GM23338 (cell line): ENCODE measurements at regions not wholly inside any gene's neighbourhood (a gene's known extent, or its start where the extent isn't known, plus 50 kb on each side); places are given as distances from the start of the nearest gene placed in this dataset.

Experiments used
- ATAC-seq: fragments of 200-7000 bp; cut with Tn5 transposase; 3 replicates; pipeline ENCODE4 v1.9.1; 2020
- DNase-seq: peaks from one replicate; pipeline ENCODE4 v3.0.0-alpha.2; 2015; ENCODE audit warnings: low spot score
- H2AFZ ChIP-seq: fragments of 200-600 bp; sonication (generic); 2 replicates; pipeline ENCODE4 v1.8.0; 2016; ENCODE audit warnings: antibody characterized with exemption, mild to moderate bottlenecking, moderate library complexity
- H3F3A ChIP-seq: fragments of 200-600 bp; sonication (generic); replicated peaks from 2 replicates; pipeline ENCODE4 v1.8.0; 2017; ENCODE audit warnings: antibody characterized with exemption, mixed run types, low read depth
- H3K27ac ChIP-seq: fragments of 200-600 bp; sonication (generic); 2 replicates; pipeline ENCODE4 v1.6.1; 2016; ENCODE audit warnings: low read depth
- H3K27me3 ChIP-seq: fragments of 200-600 bp; sonication (generic); 2 replicates; pipeline ENCODE4 v1.8.0; 2016; ENCODE audit warnings: mild to moderate bottlenecking, mixed run types, moderate library complexity; ENCODE audit not compliant: insufficient read depth
- H3K36me3 ChIP-seq: fragments of 200-600 bp; sonication (generic); 2 replicates; pipeline ENCODE4 v1.8.0; 2016; ENCODE audit warnings: mild to moderate bottlenecking; ENCODE audit not compliant: insufficient read depth
- H3K4me1 ChIP-seq: fragments of 200-600 bp; sonication (generic); 2 replicates; pipeline ENCODE4 v1.8.0; 2016; ENCODE audit warnings: mild to moderate bottlenecking, moderate library complexity; ENCODE audit not compliant: insufficient read depth
- H3K4me2 ChIP-seq: fragments of 200-600 bp; sonication (generic); 2 replicates; pipeline ENCODE4 v1.7.1; 2017; ENCODE audit warnings: mixed run types
- H3K4me3 ChIP-seq: fragments of 200-600 bp; sonication (generic); 2 replicates; pipeline ENCODE4 v1.6.1; 2016; ENCODE audit warnings: mixed run types
- H3K79me2 ChIP-seq: fragments of 200-600 bp; sonication (generic); replicated peaks from 2 replicates; pipeline ENCODE4 v1.8.0; 2017; ENCODE audit warnings: mild to moderate bottlenecking; ENCODE audit not compliant: insufficient read depth
- H3K9me2 ChIP-seq: fragments of 200-600 bp; sonication (generic); 2 replicates; pipeline ENCODE4 v1.8.0; 2017; ENCODE audit not compliant: insufficient read depth
- H4K20me1 ChIP-seq: fragments of 200-600 bp; sonication (generic); replicated peaks from 2 replicates; pipeline ENCODE4 v1.8.0; 2017; ENCODE audit warnings: mild to moderate bottlenecking; ENCODE audit not compliant: insufficient read depth
- H3K27ac Mint-ChIP-seq: 2 replicates; pipeline ENCODE4 v1.8.0; 2020; ENCODE audit warnings: inconsistent platforms, mild to moderate bottlenecking, moderate library complexity, mixed read lengths
- H3K27me3 Mint-ChIP-seq: 3 replicates; pipeline ENCODE4 v1.8.0; 2022; ENCODE audit warnings: low read depth, mild to moderate bottlenecking, moderate library complexity, mixed read lengths, inconsistent platforms; ENCODE audit not compliant: insufficient read depth, poor library complexity
- H3K36me3 Mint-ChIP-seq: 3 replicates; pipeline ENCODE4 v1.8.0; 2021; ENCODE audit warnings: low read depth, mild to moderate bottlenecking, inconsistent platforms, moderate library complexity, mixed read lengths
- H3K4me1 Mint-ChIP-seq: 3 replicates; pipeline ENCODE4 v1.8.0; 2020; ENCODE audit warnings: mild to moderate bottlenecking, inconsistent platforms, mixed read lengths
- H3K4me3 Mint-ChIP-seq: 3 replicates; pipeline ENCODE4 v1.8.0; 2021; ENCODE audit warnings: moderate library complexity, mild to moderate bottlenecking, inconsistent platforms, mixed read lengths
- H3K9me3 Mint-ChIP-seq: 3 replicates; pipeline ENCODE4 v1.8.0; 2020; ENCODE audit warnings: moderate library complexity, mild to moderate bottlenecking, inconsistent platforms, mixed read lengths
- CREB1 ChIP-seq: fragments of 250-450 bp; sonication (Bioruptor Pico); IDR thresholded peaks from 2 replicates; pipeline ENCODE4 v1.5.0; 2020; ENCODE audit warnings: low read depth, mild to moderate bottlenecking, moderate library complexity
- EZH2 ChIP-seq: fragments of 200-600 bp; sonication (generic); IDR thresholded peaks from one replicate; pipeline ENCODE4 v1.8.0; 2017; ENCODE audit warnings: antibody characterized with exemption, mild to moderate bottlenecking, low read depth; ENCODE audit not compliant: unreplicated experiment
- EZH2phosphoT487 ChIP-seq: fragments of 200-600 bp; sonication (generic); IDR thresholded peaks from one replicate; pipeline ENCODE4 v1.8.1; 2018; ENCODE audit warnings: antibody characterized with exemption; ENCODE audit not compliant: unreplicated experiment
- NANOG ChIP-seq: IDR thresholded peaks from 2 replicates; pipeline ENCODE4 v1.6.1; 2016; ENCODE audit warnings: antibody characterized with exemption, borderline replicate concordance
- STAT1 ChIP-seq: IDR thresholded peaks from one replicate; pipeline ENCODE4 v1.6.1; 2016; ENCODE audit warnings: antibody characterized with exemption; ENCODE audit not compliant: unreplicated experiment
- ZNF331 ChIP-seq: fragments of 250-450 bp; sonication (Bioruptor Pico); IDR thresholded peaks from 2 replicates; pipeline ENCODE4 v1.5.0; 2020; ENCODE audit warnings: low read depth, mild to moderate bottlenecking, moderate library complexity
- TF ChIP-seq, protein P1 (sequence below): fragments of 250-450 bp; sonication (Bioruptor Pico); IDR thresholded peaks from 2 replicates; pipeline ENCODE4 v1.5.0; 2020; ENCODE audit warnings: mild to moderate bottlenecking, moderate library complexity
- TF ChIP-seq, protein P2 (sequence below): IDR thresholded peaks from 2 replicates; pipeline ENCODE4 v1.6.1; 2016; ENCODE audit warnings: antibody characterized with exemption
- TF ChIP-seq, protein P3 (sequence below), 2 experiments: fragments of 200-600 bp in 1 of 2; sonication (generic) in 1 of 2; conservative IDR thresholded peaks; 2 replicates each; pipeline versions ENCODE4 v1.5.1 to v1.6.1; 2016 to 2017; ENCODE audit warnings: antibody characterized with exemption in 2 of 2, low read depth in 2 of 2, mild to moderate bottlenecking in 2 of 2, moderate library complexity in 1 of 2

DNA sequence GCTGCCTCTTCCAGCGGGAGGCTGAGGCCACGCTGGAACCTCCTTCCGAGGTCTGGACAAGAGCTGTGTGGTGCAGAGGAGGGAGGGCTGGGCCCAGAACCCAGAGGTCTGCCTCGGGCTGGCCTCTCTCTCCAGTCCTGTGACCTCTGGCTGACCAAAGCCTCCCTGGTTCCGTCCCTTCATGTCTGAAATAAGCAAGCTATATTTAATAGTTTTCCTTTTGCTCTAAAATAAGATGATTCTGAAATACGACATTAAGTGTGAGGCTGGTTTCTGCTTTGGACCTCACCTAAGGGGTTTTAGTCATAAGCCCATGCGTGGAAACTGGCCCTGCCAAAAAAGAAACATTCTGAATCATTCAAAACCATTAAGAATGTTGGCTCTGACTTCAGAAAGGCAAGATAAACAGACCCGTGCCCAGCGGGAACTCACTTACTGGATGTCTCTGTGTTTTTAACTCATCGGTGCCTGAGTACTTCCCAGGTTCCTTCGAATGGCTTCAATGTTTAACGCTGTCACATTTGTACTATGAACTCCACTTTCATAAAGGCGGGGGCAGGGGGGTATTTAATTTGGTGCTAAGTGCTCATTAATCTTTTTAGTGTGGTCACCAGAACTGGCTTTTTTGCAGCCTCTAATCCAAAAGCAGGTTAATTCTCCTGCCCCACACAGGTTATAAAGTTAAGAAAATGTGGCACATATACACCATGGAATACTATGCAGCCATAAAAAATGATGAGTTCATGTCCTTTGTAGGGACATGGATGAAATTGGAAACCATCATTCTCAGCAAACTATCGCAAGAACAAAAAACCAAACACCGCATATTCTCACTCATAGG, 157.5 kb upstream of the KLF14 start (continued):
- TF ChIP-seq EZH2phosphoT487 (no peak), STAT1 (no peak), NANOG (no peak), CREB1 (CRISPR knock-in tag) (no peak), ZNF331 (CRISPR knock-in tag) (no peak)
- TF ChIP-seq, protein P1, sequence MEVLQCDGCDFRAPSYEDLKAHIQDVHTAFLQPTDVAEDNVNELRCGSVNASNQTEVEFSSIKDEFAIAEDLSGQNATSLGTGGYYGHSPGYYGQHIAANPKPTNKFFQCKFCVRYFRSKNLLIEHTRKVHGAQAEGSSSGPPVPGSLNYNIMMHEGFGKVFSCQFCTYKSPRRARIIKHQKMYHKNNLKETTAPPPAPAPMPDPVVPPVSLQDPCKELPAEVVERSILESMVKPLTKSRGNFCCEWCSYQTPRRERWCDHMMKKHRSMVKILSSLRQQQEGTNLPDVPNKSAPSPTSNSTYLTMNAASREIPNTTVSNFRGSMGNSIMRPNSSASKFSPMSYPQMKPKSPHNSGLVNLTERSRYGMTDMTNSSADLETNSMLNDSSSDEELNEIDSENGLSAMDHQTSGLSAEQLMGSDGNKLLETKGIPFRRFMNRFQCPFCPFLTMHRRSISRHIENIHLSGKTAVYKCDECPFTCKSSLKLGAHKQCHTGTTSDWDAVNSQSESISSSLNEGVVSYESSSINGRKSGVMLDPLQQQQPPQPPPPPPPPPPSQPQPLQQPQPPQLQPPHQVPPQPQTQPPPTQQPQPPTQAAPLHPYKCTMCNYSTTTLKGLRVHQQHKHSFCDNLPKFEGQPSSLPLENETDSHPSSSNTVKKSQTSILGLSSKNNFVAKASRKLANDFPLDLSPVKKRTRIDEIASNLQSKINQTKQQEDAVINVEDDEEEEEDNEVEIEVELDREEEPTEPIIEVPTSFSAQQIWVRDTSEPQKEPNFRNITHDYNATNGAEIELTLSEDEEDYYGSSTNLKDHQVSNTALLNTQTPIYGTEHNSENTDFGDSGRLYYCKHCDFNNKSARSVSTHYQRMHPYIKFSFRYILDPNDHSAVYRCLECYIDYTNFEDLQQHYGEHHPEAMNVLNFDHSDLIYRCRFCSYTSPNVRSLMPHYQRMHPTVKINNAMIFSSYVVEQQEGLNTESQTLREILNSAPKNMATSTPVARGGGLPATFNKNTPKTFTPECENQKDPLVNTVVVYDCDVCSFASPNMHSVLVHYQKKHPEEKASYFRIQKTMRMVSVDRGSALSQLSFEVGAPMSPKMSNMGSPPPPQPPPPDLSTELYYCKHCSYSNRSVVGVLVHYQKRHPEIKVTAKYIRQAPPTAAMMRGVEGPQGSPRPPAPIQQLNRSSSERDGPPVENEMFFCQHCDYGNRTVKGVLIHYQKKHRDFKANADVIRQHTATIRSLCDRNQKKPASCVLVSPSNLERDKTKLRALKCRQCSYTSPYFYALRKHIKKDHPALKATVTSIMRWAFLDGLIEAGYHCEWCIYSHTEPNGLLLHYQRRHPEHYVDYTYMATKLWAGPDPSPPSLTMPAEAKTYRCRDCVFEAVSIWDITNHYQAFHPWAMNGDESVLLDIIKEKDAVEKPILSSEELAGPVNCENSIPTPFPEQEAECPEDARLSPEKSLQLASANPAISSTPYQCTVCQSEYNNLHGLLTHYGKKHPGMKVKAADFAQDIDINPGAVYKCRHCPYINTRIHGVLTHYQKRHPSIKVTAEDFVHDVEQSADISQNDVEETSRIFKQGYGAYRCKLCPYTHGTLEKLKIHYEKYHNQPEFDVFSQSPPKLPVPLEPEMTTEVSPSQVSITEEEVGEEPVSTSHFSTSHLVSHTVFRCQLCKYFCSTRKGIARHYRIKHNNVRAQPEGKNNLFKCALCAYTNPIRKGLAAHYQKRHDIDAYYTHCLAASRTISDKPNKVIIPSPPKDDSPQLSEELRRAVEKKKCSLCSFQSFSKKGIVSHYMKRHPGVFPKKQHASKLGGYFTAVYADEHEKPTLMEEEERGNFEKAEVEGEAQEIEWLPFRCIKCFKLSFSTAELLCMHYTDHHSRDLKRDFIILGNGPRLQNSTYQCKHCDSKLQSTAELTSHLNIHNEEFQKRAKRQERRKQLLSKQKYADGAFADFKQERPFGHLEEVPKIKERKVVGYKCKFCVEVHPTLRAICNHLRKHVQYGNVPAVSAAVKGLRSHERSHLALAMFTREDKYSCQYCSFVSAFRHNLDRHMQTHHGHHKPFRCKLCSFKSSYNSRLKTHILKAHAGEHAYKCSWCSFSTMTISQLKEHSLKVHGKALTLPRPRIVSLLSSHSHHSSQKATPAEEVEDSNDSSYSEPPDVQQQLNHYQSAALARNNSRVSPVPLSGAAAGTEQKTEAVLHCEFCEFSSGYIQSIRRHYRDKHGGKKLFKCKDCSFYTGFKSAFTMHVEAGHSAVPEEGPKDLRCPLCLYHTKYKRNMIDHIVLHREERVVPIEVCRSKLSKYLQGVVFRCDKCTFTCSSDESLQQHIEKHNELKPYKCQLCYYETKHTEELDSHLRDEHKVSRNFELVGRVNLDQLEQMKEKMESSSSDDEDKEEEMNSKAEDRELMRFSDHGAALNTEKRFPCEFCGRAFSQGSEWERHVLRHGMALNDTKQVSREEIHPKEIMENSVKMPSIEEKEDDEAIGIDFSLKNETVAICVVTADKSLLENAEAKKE (CRISPR knock-in tag) = no peak

DNA sequence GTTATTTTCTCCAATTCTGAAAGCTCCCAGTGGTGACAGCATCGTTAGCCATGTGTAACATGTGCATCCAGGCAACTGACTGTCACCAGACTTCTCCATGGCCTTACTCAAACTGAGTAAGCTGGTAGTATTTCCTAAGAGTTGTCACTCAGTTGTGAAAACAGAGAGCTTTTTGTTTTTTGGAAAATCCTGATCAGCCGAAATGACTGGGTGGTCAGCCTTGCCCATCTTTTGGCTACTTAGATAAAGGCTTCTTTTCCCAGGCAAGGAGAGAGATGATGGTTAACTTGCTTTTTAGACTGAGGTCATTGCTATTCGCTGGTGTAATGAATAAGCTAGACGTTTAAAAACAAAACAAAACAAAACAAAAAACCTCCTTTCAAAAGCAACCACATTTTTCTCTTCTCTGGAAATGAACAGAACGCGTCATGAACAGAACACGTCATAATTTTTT, 159.5 kb upstream of the KLF14 start:
- DNase-seq (no peak), ATAC-seq (no peak)
- Histone ChIP-seq H3K27me3 (no peaks in the 10 kb centered on the region), H4K20me1 (no peaks in the 10 kb centered on the region; the same call in none of the 2 replicates), H3K4me2 (no peak overlapping the region), H3K79me2 (no peaks in the 10 kb centered on the region; the same call in 1 of the 2 replicates), H3K27ac (no peak overlapping the region), H3K36me3 (no peaks in the 10 kb centered on the region), H3K4me1 (no peaks in the 10 kb centered on the region), H3K4me3 (no peak overlapping the region), H3K9me2 (no peaks in the 10 kb centered on the region), H2AFZ (no peak overlapping the region), H3F3A (no peaks in the 10 kb centered on the region)
- Mint-ChIP-seq H3K9me3 (peaks cover 2% of the 10 kb centered on the region; the same call in 2 of the 3 replicates), H3K4me3 (no peak overlapping the region), H3K27ac (no peak overlapping the region), H3K36me3 (peaks cover 2% of the 10 kb centered on the region; the same call in 2 of the 3 replicates), H3K27me3 (no peaks in the 10 kb centered on the region), H3K4me1 (peaks cover 29% of the 10 kb centered on the region)
- TF ChIP-seq, protein P2, sequence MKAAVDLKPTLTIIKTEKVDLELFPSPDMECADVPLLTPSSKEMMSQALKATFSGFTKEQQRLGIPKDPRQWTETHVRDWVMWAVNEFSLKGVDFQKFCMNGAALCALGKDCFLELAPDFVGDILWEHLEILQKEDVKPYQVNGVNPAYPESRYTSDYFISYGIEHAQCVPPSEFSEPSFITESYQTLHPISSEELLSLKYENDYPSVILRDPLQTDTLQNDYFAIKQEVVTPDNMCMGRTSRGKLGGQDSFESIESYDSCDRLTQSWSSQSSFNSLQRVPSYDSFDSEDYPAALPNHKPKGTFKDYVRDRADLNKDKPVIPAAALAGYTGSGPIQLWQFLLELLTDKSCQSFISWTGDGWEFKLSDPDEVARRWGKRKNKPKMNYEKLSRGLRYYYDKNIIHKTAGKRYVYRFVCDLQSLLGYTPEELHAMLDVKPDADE = no peak
- TF ChIP-seq EZH2phosphoT487 (no peak), STAT1 (no peak), EZH2 (no peak), CREB1 (CRISPR knock-in tag) (no peak)
- TF ChIP-seq, protein P3, sequence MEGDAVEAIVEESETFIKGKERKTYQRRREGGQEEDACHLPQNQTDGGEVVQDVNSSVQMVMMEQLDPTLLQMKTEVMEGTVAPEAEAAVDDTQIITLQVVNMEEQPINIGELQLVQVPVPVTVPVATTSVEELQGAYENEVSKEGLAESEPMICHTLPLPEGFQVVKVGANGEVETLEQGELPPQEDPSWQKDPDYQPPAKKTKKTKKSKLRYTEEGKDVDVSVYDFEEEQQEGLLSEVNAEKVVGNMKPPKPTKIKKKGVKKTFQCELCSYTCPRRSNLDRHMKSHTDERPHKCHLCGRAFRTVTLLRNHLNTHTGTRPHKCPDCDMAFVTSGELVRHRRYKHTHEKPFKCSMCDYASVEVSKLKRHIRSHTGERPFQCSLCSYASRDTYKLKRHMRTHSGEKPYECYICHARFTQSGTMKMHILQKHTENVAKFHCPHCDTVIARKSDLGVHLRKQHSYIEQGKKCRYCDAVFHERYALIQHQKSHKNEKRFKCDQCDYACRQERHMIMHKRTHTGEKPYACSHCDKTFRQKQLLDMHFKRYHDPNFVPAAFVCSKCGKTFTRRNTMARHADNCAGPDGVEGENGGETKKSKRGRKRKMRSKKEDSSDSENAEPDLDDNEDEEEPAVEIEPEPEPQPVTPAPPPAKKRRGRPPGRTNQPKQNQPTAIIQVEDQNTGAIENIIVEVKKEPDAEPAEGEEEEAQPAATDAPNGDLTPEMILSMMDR (conservative IDR thresholded peaks at IDR 0.05; ENCODE audit: low read depth in 2 of 2) = no peak
